Glutamatergic neuron (in vitro differentiated cells): ENCODE measurements at regions not wholly inside any gene's neighbourhood (a gene's known extent, or its start where the extent isn't known, plus 50 kb on each side); places are given as distances from the start of the nearest gene placed in this dataset.

Experiments used
- DNase-seq: peaks from one replicate; pipeline ENCODE4 v3.0.0; 2022
- H3K27ac Mint-ChIP-seq: one replicate; pipeline ENCODE4 v1.8.0; 2020; ENCODE audit warnings: mild to moderate bottlenecking, mixed read lengths, inconsistent platforms; ENCODE audit not compliant: unreplicated experiment
- H3K27me3 Mint-ChIP-seq: one replicate; pipeline ENCODE4 v1.8.0; 2020; ENCODE audit warnings: mild to moderate bottlenecking, moderate library complexity, mixed read lengths, inconsistent platforms; ENCODE audit not compliant: unreplicated experiment
- H3K36me3 Mint-ChIP-seq: one replicate; pipeline ENCODE4 v1.8.0; 2020; ENCODE audit warnings: mild to moderate bottlenecking, mixed read lengths, inconsistent platforms; ENCODE audit not compliant: unreplicated experiment
- H3K4me1 Mint-ChIP-seq: one replicate; pipeline ENCODE4 v1.8.0; 2020; ENCODE audit warnings: mild to moderate bottlenecking, low read depth, mixed read lengths, inconsistent platforms; ENCODE audit not compliant: unreplicated experiment
- H3K4me3 Mint-ChIP-seq: one replicate; pipeline ENCODE4 v1.8.0; 2020; ENCODE audit warnings: mild to moderate bottlenecking, mixed read lengths, inconsistent platforms; ENCODE audit not compliant: unreplicated experiment
- H3K9me3 Mint-ChIP-seq: one replicate; pipeline ENCODE4 v1.8.0; 2020; ENCODE audit warnings: mild to moderate bottlenecking, moderate library complexity, mixed read lengths, inconsistent platforms; ENCODE audit not compliant: unreplicated experiment
- CTCF ChIP-seq: fragments of 200-600 bp; sonication (generic); IDR thresholded peaks from one replicate; pipeline ENCODE4 v1.5.0; 2021; ENCODE audit not compliant: partially characterized antibody, unreplicated experiment

- Mint-ChIP-seq H3K4me1 (no peaks in the 10 kb centered on the region), H3K27me3 (peaks cover 1% of the 10 kb centered on the region), H3K36me3 (no peaks in the 10 kb centered on the region), H3K4me3 (no peak overlapping the region), H3K27ac (no peak overlapping the region), H3K9me3 (no peaks in the 10 kb centered on the region)
- TF ChIP-seq CTCF, result no peak
- no peak for DNase-seq
These were observed 381.0 kb upstream of the TRAM1L1 start for GRCh38 chr4:117466388-117466787.

GRCh38 chr4:117467404-117467803 is 382.0 kb upstream of the TRAM1L1 start:
- TF ChIP-seq CTCF, result no peak
- DNase-seq, result no peak
- Mint-ChIP-seq H3K27ac (no peak overlapping the region), H3K4me1 (no peaks in the 10 kb centered on the region), H3K36me3 (no peaks in the 10 kb centered on the region), H3K27me3 (peaks cover under 1% of the 10 kb centered on the region), H3K9me3 (no peaks in the 10 kb centered on the region), H3K4me3 (no peak overlapping the region)

- Mint-ChIP-seq H3K27me3 (no peaks in the 10 kb centered on the region), H3K4me1 (peaks cover 9% of the 10 kb centered on the region), H3K27ac (no peak overlapping the region), H3K4me3 (no peak overlapping the region), H3K9me3 (no peaks in the 10 kb centered on the region), H3K36me3 (no peaks in the 10 kb centered on the region)
- no peak for TF ChIP-seq CTCF
- no peak for DNase-seq
These were observed 389.6 kb upstream of the TRAM1L1 start for GRCh38 chr4:117474987-117475386.

GRCh38 chr4:117477925-117478324 is 392.5 kb upstream of the TRAM1L1 start:
- TF ChIP-seq CTCF, result no peak
- DNase-seq, result no peak
- H3K4me1 Mint-ChIP-seq, result peaks cover 12% of the 10 kb centered on the region
- H3K27ac Mint-ChIP-seq, result no peak overlapping the region
- no peaks in the 10 kb centered on the region for H3K36me3 Mint-ChIP-seq
- no peak overlapping the region for H3K4me3 Mint-ChIP-seq
- no peaks in the 10 kb centered on the region for H3K27me3 Mint-ChIP-seq
- no peaks in the 10 kb centered on the region for H3K9me3 Mint-ChIP-seq

- no peak overlapping the region for H3K4me3 Mint-ChIP-seq
- H3K27me3 Mint-ChIP-seq, result peaks cover 2% of the 10 kb centered on the region
- no peak for TF ChIP-seq CTCF
- no peak for DNase-seq
- H3K4me1 Mint-ChIP-seq, result peaks cover 15% of the 10 kb centered on the region
- H3K27ac Mint-ChIP-seq, result no peak overlapping the region
- no peaks in the 10 kb centered on the region for H3K9me3 Mint-ChIP-seq
- H3K36me3 Mint-ChIP-seq, result no peaks in the 10 kb centered on the region
These were observed 393.3 kb upstream of the TRAM1L1 start for GRCh38 chr4:117478702-117479101.
